ENCODE measurements at regions not wholly inside any gene's neighbourhood (a gene's known extent, or its start where the extent isn't known, plus 50 kb on each side); places are given as distances from the start of the nearest gene placed in this dataset.

DNA sequence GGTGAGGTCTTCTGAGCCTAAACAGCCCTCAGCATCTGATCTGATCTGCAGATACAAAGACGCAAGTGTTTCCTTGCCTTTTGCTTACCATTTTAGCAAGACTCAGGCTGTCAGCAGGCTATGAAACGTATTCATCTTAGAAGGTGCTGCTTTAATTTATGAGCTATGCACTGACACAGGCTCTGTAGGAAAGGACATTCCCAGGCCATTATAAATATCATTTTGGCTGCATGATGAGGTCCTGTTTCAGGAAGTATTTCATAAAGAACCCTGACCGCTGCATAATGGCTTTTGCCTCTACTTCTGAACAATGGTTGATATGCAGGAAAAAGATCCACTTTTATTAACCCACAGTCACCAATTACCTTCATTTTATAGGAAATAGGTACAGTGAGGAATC is 98.4 kb upstream of the CAST start:
- TF ChIP-seq, protein P1, sequence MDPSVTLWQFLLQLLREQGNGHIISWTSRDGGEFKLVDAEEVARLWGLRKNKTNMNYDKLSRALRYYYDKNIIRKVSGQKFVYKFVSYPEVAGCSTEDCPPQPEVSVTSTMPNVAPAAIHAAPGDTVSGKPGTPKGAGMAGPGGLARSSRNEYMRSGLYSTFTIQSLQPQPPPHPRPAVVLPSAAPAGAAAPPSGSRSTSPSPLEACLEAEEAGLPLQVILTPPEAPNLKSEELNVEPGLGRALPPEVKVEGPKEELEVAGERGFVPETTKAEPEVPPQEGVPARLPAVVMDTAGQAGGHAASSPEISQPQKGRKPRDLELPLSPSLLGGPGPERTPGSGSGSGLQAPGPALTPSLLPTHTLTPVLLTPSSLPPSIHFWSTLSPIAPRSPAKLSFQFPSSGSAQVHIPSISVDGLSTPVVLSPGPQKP (IDR thresholded peaks at IDR 0.05; ENCODE audit: low read depth, low read length): no peak
- no peak for TF ChIP-seq JUN (IDR thresholded peaks at IDR 0.05)
- no peak for TF ChIP-seq RCOR1 (IDR thresholded peaks at IDR 0.05; ENCODE audit: low read depth, low read length)
- no peak for TF ChIP-seq NR3C1 (IDR thresholded peaks at IDR 0.05)
- TF ChIP-seq, protein P2, sequence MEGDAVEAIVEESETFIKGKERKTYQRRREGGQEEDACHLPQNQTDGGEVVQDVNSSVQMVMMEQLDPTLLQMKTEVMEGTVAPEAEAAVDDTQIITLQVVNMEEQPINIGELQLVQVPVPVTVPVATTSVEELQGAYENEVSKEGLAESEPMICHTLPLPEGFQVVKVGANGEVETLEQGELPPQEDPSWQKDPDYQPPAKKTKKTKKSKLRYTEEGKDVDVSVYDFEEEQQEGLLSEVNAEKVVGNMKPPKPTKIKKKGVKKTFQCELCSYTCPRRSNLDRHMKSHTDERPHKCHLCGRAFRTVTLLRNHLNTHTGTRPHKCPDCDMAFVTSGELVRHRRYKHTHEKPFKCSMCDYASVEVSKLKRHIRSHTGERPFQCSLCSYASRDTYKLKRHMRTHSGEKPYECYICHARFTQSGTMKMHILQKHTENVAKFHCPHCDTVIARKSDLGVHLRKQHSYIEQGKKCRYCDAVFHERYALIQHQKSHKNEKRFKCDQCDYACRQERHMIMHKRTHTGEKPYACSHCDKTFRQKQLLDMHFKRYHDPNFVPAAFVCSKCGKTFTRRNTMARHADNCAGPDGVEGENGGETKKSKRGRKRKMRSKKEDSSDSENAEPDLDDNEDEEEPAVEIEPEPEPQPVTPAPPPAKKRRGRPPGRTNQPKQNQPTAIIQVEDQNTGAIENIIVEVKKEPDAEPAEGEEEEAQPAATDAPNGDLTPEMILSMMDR (IDR thresholded peaks at IDR 0.05): no peak
- TF ChIP-seq CHD4 (IDR thresholded peaks at IDR 0.05; ENCODE audit: borderline replicate concordance): no peak
- no peak for TF ChIP-seq KDM5A (IDR thresholded peaks at IDR 0.05)
